ENCODE measurements at regions not wholly inside any gene's neighbourhood (a gene's known extent, or its start where the extent isn't known, plus 50 kb on each side); places are given as distances from the start of the nearest gene placed in this dataset.

DNA sequence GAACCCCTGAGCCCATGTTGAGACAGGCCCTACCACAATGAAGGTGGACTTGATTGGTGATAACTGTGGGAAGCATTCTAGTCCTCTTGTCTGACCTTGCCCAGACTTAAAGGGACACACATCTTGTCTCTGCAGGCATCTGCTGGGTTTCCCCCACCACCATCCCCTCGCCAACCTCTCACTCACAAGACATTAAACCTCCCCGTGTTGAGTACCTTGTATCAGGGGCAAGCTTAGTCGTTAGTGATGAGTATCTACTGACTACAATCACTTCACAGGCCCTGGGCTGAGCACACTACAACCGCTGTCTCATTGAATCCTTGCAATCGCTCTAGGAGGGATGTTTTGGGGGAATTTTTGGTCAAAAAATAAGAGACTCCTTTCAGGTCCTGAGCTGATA is 86.0 kb downstream of the ICOS start:
- Histone ChIP-seq H3K36me3 (no peaks in the 10 kb centered on the region), H3K27ac (no peak overlapping the region), H3K27me3 (ENCODE audit: low read depth) (no peaks in the 10 kb centered on the region), H3K4me1 (peaks cover 5% of the 10 kb centered on the region), H3K9me3 (no peaks in the 10 kb centered on the region), H3K4me3 (no peak overlapping the region)
- intact Hi-C loops (cut with DNase I) = no loop called here
- no peak for ATAC-seq
- no peak for DNase-seq
- TF ChIP-seq, protein P1, sequence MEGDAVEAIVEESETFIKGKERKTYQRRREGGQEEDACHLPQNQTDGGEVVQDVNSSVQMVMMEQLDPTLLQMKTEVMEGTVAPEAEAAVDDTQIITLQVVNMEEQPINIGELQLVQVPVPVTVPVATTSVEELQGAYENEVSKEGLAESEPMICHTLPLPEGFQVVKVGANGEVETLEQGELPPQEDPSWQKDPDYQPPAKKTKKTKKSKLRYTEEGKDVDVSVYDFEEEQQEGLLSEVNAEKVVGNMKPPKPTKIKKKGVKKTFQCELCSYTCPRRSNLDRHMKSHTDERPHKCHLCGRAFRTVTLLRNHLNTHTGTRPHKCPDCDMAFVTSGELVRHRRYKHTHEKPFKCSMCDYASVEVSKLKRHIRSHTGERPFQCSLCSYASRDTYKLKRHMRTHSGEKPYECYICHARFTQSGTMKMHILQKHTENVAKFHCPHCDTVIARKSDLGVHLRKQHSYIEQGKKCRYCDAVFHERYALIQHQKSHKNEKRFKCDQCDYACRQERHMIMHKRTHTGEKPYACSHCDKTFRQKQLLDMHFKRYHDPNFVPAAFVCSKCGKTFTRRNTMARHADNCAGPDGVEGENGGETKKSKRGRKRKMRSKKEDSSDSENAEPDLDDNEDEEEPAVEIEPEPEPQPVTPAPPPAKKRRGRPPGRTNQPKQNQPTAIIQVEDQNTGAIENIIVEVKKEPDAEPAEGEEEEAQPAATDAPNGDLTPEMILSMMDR (IDR thresholded peaks at IDR 0.05) = no peak

DNA sequence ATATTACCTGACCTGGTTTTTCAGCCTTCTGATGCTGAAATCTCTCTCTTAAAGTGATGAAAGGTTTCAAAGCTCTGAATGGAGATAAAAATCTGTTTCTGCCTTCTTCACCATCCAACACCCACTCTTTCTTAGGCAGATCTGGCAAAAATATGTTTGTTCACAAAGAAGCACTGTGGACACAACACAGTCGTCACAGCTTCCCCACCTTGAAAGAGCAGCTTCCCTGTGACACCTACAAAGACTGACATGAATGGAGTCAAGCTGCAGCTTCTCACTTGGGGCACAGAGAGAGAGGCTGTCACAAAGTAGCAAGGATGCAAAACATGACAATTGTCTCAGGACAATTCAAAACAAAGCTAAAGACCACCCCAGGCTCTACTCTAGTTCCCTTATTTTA is 86.5 kb downstream of the ICOS start:
- H3K9me3 ChIP-seq = no peaks in the 10 kb centered on the region
- intact Hi-C loops (cut with DNase I) = no loop called here
- H3K36me3 ChIP-seq = no peaks in the 10 kb centered on the region

DNA sequence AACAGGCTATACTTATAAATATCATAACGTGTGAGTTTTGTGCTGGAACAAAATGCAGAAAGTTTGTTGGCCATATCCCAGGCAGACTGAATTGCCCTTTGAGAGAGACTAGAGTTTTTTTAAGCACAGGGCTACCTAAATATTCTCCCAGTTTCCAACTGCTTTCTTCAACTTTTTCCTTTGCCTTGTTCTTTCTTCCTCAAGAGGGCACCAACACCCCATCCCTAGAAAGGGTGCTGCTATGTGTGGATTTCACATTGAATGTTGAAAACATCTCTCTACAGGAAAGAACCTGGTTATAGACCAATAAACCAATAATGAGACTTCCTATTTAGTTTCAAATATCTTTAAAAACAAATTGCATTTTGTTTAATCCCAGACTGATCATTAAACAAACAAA is 87.9 kb downstream of the ICOS start:
- TF ChIP-seq, protein P1 (IDR thresholded peaks at IDR 0.05) = peak; percentile 56
- peak in 1 of 2 donors; percentile 40 for ATAC-seq

More for the DNA sequence above, 86.5 kb downstream of the ICOS start:
- TF ChIP-seq, protein P1 (IDR thresholded peaks at IDR 0.05) = no peak
- Histone ChIP-seq H3K27me3 (ENCODE audit: low read depth) (no peaks in the 10 kb centered on the region), H3K27ac (no peak overlapping the region), H3K4me1 (peaks cover 5% of the 10 kb centered on the region), H3K4me3 (no peak overlapping the region)
- DNase-seq = no peak
- ATAC-seq = no peak

DNA sequence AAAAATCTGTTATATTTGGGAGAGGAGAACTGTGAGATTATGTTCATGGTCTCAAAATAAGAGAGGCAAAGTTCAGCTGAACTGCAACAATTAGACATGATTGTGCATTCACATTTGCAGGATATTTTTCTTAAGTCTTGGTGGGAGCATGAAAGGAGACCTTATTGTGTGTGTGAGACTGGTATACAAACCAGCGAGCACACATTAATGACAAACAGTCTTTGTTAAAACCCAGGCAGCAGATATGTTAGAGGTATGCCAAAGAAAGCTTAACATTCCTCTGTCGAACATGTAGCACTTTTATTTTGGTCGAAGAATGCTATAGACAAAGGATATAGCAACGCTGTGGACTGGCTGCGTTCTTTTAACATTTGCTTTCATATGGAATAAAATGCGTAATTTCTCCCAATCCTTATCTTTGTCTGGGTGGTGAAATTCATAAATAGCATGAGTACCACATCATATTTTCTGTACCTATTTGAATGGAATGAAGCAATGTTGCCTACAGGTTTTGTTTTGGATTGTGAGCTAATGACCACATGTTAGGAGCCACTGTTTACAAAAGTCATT is 88.4 kb downstream of the ICOS start:
- TF ChIP-seq, protein P1 (IDR thresholded peaks at IDR 0.05) = no peak
- Histone ChIP-seq H3K4me1 (peaks cover 5% of the 10 kb centered on the region), H3K36me3 (no peaks in the 10 kb centered on the region), H3K27me3 (ENCODE audit: low read depth) (no peaks in the 10 kb centered on the region), H3K9me3 (no peaks in the 10 kb centered on the region), H3K4me3 (no peak overlapping the region), H3K27ac (no peak overlapping the region)
- no peak for ATAC-seq
- DNase-seq = no peak
- intact Hi-C loops (cut with DNase I) = no loop called here

More for the DNA sequence above, 87.9 kb downstream of the ICOS start:
- no peaks in the 10 kb centered on the region for H3K27me3 ChIP-seq (ENCODE audit: low read depth)
- H3K36me3 ChIP-seq = no peaks in the 10 kb centered on the region
- intact Hi-C loops (cut with DNase I) = no loop called here
- H3K4me1 ChIP-seq = peaks cover 5% of the 10 kb centered on the region
- H3K9me3 ChIP-seq = no peaks in the 10 kb centered on the region
- H3K4me3 ChIP-seq = no peak overlapping the region
- DNase-seq = no peak
- H3K27ac ChIP-seq = no peak overlapping the region

DNA sequence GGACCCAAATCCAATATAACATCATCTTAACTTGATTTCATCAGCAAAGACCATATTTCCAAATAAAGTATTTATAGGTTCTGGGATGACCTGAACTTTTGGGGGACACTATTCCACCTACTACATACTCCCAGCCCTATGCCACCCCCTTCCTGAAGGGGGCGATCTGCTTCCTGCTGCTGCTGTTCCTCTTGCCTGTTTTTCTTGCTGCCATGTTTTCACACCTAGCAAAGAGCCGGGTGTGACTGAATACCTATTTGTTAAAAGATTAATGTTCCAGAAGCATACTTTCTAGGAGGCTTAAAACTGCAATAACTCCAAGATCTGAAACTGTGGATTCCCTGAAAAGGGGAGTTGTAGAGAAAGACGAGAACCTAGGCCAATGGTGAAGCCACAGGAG is 89.7 kb downstream of the ICOS start:
- H3K27ac ChIP-seq = no peak overlapping the region

More for the DNA sequence above, 89.7 kb downstream of the ICOS start:
- Histone ChIP-seq H3K36me3 (no peaks in the 10 kb centered on the region), H3K4me3 (no peak overlapping the region), H3K9me3 (no peaks in the 10 kb centered on the region), H3K4me1 (peaks cover 5% of the 10 kb centered on the region), H3K27me3 (ENCODE audit: low read depth) (no peaks in the 10 kb centered on the region)
- no peak for ATAC-seq
- no peak for DNase-seq
- intact Hi-C loops (cut with DNase I) = no loop called here
- TF ChIP-seq, protein P1 (IDR thresholded peaks at IDR 0.05) = no peak
